H9 (cell line): ENCODE measurements at regions not wholly inside any gene's neighbourhood (a gene's known extent, or its start where the extent isn't known, plus 50 kb on each side); places are given as distances from the start of the nearest gene placed in this dataset.
A peak's percentile ranks its signal among the peaks of the same experiment; 100 is the strongest.

ENCODE experiments used
- DNase-seq: peaks from one replicate; pipeline ENCODE4 v3.0.0-alpha.2; 2017
- H2AFZ ChIP-seq: one replicate; pipeline ENCODE4 v1.6.1; 2013; ENCODE audit warnings: mild to moderate bottlenecking, low read length, control low read depth, moderate library complexity
- H2AK5ac ChIP-seq: 2 replicates; pipeline ENCODE4 v1.6.1; 2013; ENCODE audit warnings: low read length, control low read depth, mixed read lengths; ENCODE audit not compliant: insufficient read length
- H2BK120ac ChIP-seq: one replicate; pipeline ENCODE4 v1.6.1; 2013; ENCODE audit warnings: low read depth, mild to moderate bottlenecking, low read length, control low read depth, inconsistent platforms; ENCODE audit not compliant: poor library complexity, severe bottlenecking
- H2BK12ac ChIP-seq: 2 replicates; pipeline ENCODE4 v1.6.1; 2013; ENCODE audit warnings: low read length, control low read depth, mixed read lengths, low read depth; ENCODE audit not compliant: insufficient read length
- H2BK15ac ChIP-seq: 2 replicates; pipeline ENCODE4 v1.6.1; 2013; ENCODE audit warnings: low read depth, low read length, control low read depth
- H2BK20ac ChIP-seq: one replicate; pipeline ENCODE4 v1.6.1; 2013; ENCODE audit warnings: low read depth, mild to moderate bottlenecking, low read length, control low read depth, inconsistent platforms; ENCODE audit not compliant: poor library complexity, severe bottlenecking
- H2BK5ac ChIP-seq: 2 replicates; pipeline ENCODE4 v1.6.1; 2013; ENCODE audit warnings: low read length, control low read depth, mixed read lengths; ENCODE audit not compliant: insufficient read length
- H3K14ac ChIP-seq: 2 replicates; pipeline ENCODE4 v1.6.1; 2013; ENCODE audit warnings: low read length, control low read depth; ENCODE audit not compliant: insufficient read depth
- H3K18ac ChIP-seq: 2 replicates; pipeline ENCODE4 v1.6.1; 2013; ENCODE audit warnings: low read depth, mild to moderate bottlenecking, mixed read lengths, low read length, control low read depth; ENCODE audit not compliant: insufficient read length
- H3K23ac ChIP-seq: 2 replicates; pipeline ENCODE4 v1.6.1; 2013; ENCODE audit warnings: low read length, control low read depth, mixed read lengths, low read depth; ENCODE audit not compliant: insufficient read length
- H3K23me2 ChIP-seq: 2 replicates; pipeline ENCODE4 v1.6.1; 2013; ENCODE audit warnings: low read depth, mild to moderate bottlenecking, mixed read lengths, low read length, control low read depth; ENCODE audit not compliant: insufficient read length, poor library complexity, severe bottlenecking
- H3K27ac ChIP-seq: 2 replicates; pipeline ENCODE4 v1.5.1; 2013; ENCODE audit warnings: low read length, control low read depth, mixed read lengths, low read depth; ENCODE audit not compliant: insufficient read length
- H3K27me3 ChIP-seq: 2 replicates; pipeline ENCODE4 v1.6.1; 2013; ENCODE audit warnings: low read length, control low read depth, inconsistent platforms; ENCODE audit not compliant: insufficient read depth
- H3K4ac ChIP-seq: 2 replicates; pipeline ENCODE4 v1.6.1; 2013; ENCODE audit warnings: low read depth, mild to moderate bottlenecking, control low read depth, inconsistent platforms, low read length, moderate library complexity
- H3K4me1 ChIP-seq: 2 replicates; pipeline ENCODE4 v1.6.1; 2013; ENCODE audit warnings: low read length, control low read depth, inconsistent platforms; ENCODE audit not compliant: insufficient read depth
- H3K4me2 ChIP-seq: 2 replicates; pipeline ENCODE4 v1.6.1; 2013; ENCODE audit warnings: low read length, control low read depth, mixed read lengths; ENCODE audit not compliant: insufficient read length, insufficient read depth
- H3K56ac ChIP-seq: 2 replicates; pipeline ENCODE4 v1.6.1; 2013; ENCODE audit warnings: low read depth, mild to moderate bottlenecking, mixed read lengths, low read length, control low read depth; ENCODE audit not compliant: insufficient read length
- H3K79me1 ChIP-seq: 2 replicates; pipeline ENCODE4 v1.6.1; 2013; ENCODE audit warnings: low read depth, mild to moderate bottlenecking, moderate library complexity, low read length, control low read depth, inconsistent platforms; ENCODE audit not compliant: insufficient read depth, poor library complexity, severe bottlenecking
- H3K79me2 ChIP-seq: 2 replicates; pipeline ENCODE4 v1.6.1; 2013; ENCODE audit warnings: low read length, control low read depth, inconsistent platforms; ENCODE audit not compliant: insufficient read depth
- H3K9ac ChIP-seq: 2 replicates; pipeline ENCODE4 v1.6.1; 2013; ENCODE audit warnings: low read length, control low read depth, mixed read lengths; ENCODE audit not compliant: insufficient read length; ENCODE audit errors: extremely low read depth
- H3K9me3 ChIP-seq: one replicate; pipeline ENCODE4 v1.6.1; 2013; ENCODE audit warnings: low read depth, low read length, inconsistent platforms; ENCODE audit not compliant: control insufficient read depth
- H3T11ph ChIP-seq: one replicate; pipeline ENCODE4 v1.6.1; 2013; ENCODE audit warnings: mild to moderate bottlenecking, low read length, control low read depth, inconsistent platforms
- H4K20me1 ChIP-seq: one replicate; pipeline ENCODE4 v1.6.1; 2013; ENCODE audit not compliant: control insufficient read depth, insufficient read length, insufficient read depth
- H4K5ac ChIP-seq: 2 replicates; pipeline ENCODE4 v1.6.1; 2013; ENCODE audit warnings: low read depth, mild to moderate bottlenecking, mixed read lengths, low read length, control low read depth; ENCODE audit not compliant: insufficient read length
- H4K8ac ChIP-seq: replicated peaks from 2 replicates; pipeline ENCODE4 v1.6.1; 2013; ENCODE audit warnings: low read length, control low read depth, mixed read lengths, low read depth; ENCODE audit not compliant: insufficient read length
- H4K91ac ChIP-seq: 2 replicates; pipeline ENCODE4 v1.6.1; 2013; ENCODE audit warnings: low read depth, mild to moderate bottlenecking, moderate library complexity, mixed read lengths, low read length, control low read depth; ENCODE audit not compliant: insufficient read length
- H3K27ac Mint-ChIP-seq, 3 experiments: 2 replicates in 2 of 3; 3 replicates in 1 of 3; pipeline ENCODE4 v1.8.0; 2020 to 2021; ENCODE audit warnings: mixed read lengths in 3 of 3, mild to moderate bottlenecking in 1 of 3, moderate library complexity in 1 of 3
- H3K27me3 Mint-ChIP-seq: 2 replicates; pipeline ENCODE4 v1.8.0; 2021; ENCODE audit warnings: low read depth, mild to moderate bottlenecking, moderate library complexity, mixed read lengths
- H3K36me3 Mint-ChIP-seq, 3 experiments: 2 replicates in 2 of 3; 3 replicates in 1 of 3; pipeline ENCODE4 v1.8.0; 2020 to 2021; ENCODE audit warnings: low read depth in 3 of 3, mixed read lengths in 3 of 3; ENCODE audit not compliant: insufficient read depth in 1 of 3
- H3K4me1 Mint-ChIP-seq, 2 experiments: 2 replicates each; pipeline ENCODE4 v1.8.0; 2020; ENCODE audit warnings: mixed read lengths in 2 of 2
- H3K4me3 Mint-ChIP-seq, 2 experiments: 2 replicates in 1 of 2; 3 replicates in 1 of 2; pipeline ENCODE4 v1.8.0; 2020 to 2021; ENCODE audit warnings: mild to moderate bottlenecking in 2 of 2, mixed read lengths in 2 of 2, moderate library complexity in 1 of 2
- H3K9me3 Mint-ChIP-seq, 2 experiments: 2 replicates in 1 of 2; 3 replicates in 1 of 2; pipeline ENCODE4 v1.8.0; 2020; ENCODE audit warnings: mild to moderate bottlenecking in 2 of 2, mixed read lengths in 2 of 2, moderate library complexity in 1 of 2
- CTCF ChIP-seq: fragments of 200-600 bp; sonication (generic); conservative IDR thresholded peaks from 3 replicates; pipeline ENCODE4 v1.8.0; 2021; ENCODE audit warnings: antibody characterized with exemption, mild to moderate bottlenecking
- WGBS: extraction: QIAGEN DNeasy Blood & Tissue Kit; methylation state at CpG from one replicate; pipeline ENCODE4 v1.1.7; 2013; ENCODE audit warnings: missing lambda C conversion rate, low lambda C conversion rate, mixed read lengths; ENCODE audit not compliant: insufficient read length; ENCODE audit errors: extremely low coverage; 5-methylcytosine and 5-hydroxymethylcytosine counted together

GRCh38 chr11:32489464-32489863 lies 54.1 kb upstream of the WT1 start:
- no CpG with 5 or more reads among the region's 4 CpGs for WGBS
- DNase-seq, result no peak
- H3K23me2 ChIP-seq, result no peaks in the 10 kb centered on the region
- H3K27me3 Mint-ChIP-seq, result peaks cover 5% of the 10 kb centered on the region
- peak; percentile 50 for TF ChIP-seq CTCF
- H3K23ac ChIP-seq, result no peak overlapping the region
- H3K79me2 ChIP-seq, result no peaks in the 10 kb centered on the region
- H3K27ac Mint-ChIP-seq, result no peak overlapping the region
- H2BK20ac ChIP-seq, result no peak overlapping the region
- H3T11ph ChIP-seq, result no peak overlapping the region
- H2BK5ac ChIP-seq, result no peak overlapping the region
- H4K8ac ChIP-seq, result no peak overlapping the region
- H2AFZ ChIP-seq, result no peak overlapping the region
- H3K79me1 ChIP-seq, result no peaks in the 10 kb centered on the region
- H3K4me2 ChIP-seq, result no peak overlapping the region
- no peaks in the 10 kb centered on the region for H3K9me3 ChIP-seq
- H3K27ac ChIP-seq, result no peak overlapping the region
- H3K4me1 ChIP-seq, result no peaks in the 10 kb centered on the region
- no peak overlapping the region for H3K56ac ChIP-seq
- H4K91ac ChIP-seq, result no peak overlapping the region
- peaks cover 0 to 3% of the 10 kb centered on the region in 2 experiments; a peak in 1 of 4 replicates for H3K4me1 Mint-ChIP-seq
- no peak overlapping the region for H3K4ac ChIP-seq
- no peaks in the 10 kb centered on the region for H4K20me1 ChIP-seq
- no peak overlapping the region for H2AK5ac ChIP-seq
- no peak overlapping the region for H4K5ac ChIP-seq
- H3K9ac ChIP-seq, result no peak overlapping the region
- no peak overlapping the region for H3K4me3 Mint-ChIP-seq
- H2BK12ac ChIP-seq, result no peak overlapping the region
- H2BK15ac ChIP-seq, result no peak overlapping the region
- H3K9me3 Mint-ChIP-seq, result no peaks in the 10 kb centered on the region
- H3K18ac ChIP-seq, result no peak overlapping the region
- no peaks in the 10 kb centered on the region for H3K27me3 ChIP-seq
- H3K14ac ChIP-seq, result no peak overlapping the region
- no peak overlapping the region for H2BK120ac ChIP-seq
- no peaks in the 10 kb centered on the region for H3K36me3 Mint-ChIP-seq
